CD1c-positive myeloid dendritic cell (primary cell): ENCODE measurements at regions not wholly inside any gene's neighbourhood (a gene's known extent, or its start where the extent isn't known, plus 50 kb on each side); places are given as distances from the start of the nearest gene placed in this dataset.
"Not testable (repeated sequence)": the region's sequence is repeated elsewhere in the genome, so short reads cannot be mapped to it uniquely, and the experiment has no call there.

ENCODE experiments used
- DNase-seq: peaks from one replicate; pipeline ENCODE4 v3.0.0-alpha.2; 2016; ENCODE audit errors: extremely low spot score

- no peak for DNase-seq
Measured at GRCh38 chr1:79966438-79966837, 959.9 kb upstream of the ADGRL4 start.

DNA sequence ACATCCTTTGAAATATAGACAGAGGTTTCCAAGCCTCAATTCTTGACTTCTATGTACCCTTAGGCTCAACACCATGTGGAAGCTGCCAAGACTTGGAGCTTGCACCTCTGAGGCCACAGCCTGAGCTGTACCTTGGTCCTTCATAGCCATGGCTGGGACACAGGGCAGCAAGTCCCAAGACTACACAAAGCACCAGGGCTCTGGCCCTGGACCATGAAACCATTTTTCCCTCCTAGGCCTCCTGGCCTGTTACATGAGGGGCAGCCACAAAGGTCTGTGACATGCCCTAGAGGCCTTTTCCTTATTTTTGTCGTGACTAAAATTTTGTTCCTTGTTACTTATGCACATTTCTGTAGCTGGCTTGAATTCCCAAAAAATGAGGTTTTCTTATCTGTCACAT is 953.1 kb upstream of the ADGRL4 start:
- no peak for DNase-seq

DNA sequence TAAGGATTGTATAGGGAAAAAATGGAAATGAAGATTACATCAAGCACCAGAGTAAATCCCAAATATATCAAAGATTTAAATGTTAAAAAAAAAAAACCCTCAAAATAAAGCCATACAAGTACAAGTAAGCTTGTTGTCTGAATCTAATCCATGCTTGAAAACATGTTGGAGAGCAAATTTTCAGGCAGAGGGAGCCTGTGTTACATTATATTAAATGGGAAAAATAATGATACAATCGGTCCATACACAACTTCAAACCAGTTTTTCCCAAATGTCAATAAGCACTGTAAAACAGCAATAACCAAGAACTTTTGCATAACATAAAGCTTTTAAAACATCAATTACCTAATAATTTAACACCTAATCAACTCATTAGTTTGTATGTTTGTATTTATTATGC is 949.4 kb upstream of the ADGRL4 start:
- no peak for DNase-seq

GRCh38 chr1:79950511-79950910 is 944.0 kb upstream of the ADGRL4 start:
- no peak for DNase-seq

DNA sequence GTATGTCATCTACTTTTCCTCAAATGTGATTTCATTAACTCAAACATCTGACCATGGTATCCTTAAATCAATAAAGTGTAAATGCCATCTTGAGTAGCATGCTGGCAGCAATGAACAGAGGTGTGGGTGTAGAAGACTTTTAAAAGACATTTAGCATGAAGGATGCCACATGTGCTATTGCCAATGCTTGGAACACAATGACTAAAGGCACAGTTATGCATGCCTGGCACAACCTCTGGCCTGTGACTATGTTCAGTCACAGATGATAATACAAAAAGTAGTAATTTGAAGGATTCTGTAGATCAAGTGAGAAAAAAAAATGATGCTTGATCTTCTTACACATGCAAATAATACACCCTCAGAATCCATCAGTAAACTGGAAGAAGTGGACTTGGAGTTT is 938.9 kb upstream of the ADGRL4 start:
- DNase-seq: no peak

DNA sequence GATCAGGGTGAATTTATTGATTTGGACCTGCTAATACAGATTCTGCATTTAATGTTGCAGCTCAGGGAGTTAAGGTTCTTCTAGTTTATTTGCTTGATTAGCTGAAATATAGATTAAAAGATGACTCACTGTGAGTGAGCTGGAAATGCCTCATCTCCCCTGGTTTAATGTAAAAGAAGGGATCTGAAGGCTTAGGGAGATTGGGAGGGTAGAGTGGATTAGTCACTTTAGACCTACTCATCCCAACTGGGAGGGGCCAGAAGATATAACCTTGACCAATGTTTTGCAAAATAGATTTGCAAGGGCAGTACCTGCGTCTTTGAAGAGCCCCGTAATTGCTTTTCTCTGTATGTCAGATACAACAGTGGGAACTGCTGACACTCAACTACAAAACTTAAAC is 922.8 kb upstream of the ADGRL4 start:
- DNase-seq: no peak

DNA sequence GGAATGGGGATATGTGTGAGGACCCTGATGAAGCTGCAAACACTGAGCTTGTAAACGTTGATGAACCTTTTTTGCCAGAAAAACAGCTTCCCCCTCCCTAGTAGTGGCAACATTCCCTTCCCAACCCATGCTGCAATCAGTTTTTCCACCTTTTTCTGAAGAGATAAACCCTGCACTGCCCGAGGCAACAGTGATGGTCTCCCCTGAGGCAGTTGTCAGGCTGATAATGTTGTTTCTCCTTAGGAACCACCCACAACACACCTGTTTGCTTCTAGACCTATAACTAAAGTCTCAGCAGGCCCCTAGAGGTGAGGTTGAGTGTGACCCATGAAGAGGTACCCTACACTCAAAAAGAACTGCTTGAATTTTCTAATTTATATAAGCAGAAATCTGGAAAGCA is 922.4 kb upstream of the ADGRL4 start:
- no peak for DNase-seq

DNA sequence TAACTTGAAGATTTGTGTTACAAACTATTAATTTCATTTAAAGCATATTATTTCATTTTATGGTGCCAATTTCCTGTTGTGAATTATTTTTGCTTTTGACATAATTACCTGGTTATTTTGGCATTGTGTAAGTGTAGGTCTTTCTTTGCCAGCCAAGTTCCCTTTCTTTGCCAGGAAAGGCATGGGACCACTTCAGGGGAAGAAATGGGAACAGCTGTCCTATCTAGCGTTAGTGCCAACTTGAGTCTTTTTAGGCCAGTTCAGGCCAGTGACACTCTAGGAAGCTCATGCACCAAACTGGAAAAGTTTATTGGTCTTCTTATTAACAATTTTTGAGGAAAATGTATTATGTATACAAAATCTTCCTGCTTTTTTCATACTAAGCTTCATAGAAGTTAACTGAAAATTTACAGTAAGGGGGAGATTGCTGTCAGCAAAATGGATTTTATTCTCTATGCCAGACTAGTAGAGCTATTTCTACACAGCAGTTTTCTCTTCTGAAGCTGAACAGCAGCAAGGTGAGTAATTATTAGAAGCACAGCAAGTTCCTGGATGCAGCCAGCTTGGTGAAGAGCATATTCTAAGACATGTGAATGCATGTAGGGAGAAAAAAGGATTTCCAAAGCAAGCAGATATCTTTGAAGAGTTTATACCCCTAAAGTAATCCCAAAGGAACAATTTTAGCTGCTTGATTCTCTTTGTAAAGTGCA is 914.6 kb upstream of the ADGRL4 start:
- no peak for DNase-seq

DNA sequence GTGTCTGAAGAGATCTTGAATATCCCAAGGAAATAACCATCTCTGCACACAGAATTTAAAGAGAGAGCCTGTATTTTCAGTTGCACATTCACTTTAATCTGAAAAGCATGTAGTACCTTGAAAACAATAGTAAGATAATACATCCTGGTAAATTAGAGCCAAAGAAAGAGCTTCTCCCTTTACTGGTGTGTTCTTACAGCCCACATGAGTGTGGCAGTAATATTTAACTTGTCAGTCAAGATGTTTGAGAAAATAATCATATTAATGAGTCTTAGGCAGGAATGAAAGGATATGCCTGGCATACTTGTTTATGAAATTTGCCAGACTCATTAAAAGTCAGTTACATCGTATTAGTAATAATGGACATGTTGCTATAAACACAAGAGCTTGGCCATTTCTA is 908.4 kb upstream of the ADGRL4 start:
- DNase-seq: no peak

GRCh38 chr1:79912813-79913212 is 906.3 kb upstream of the ADGRL4 start:
- DNase-seq: no peak

- no peak for DNase-seq
Measured at GRCh38 chr1:79903321-79903720, 896.8 kb upstream of the ADGRL4 start.

- DNase-seq: no peak
Measured at GRCh38 chr1:79902418-79902817, 895.9 kb upstream of the ADGRL4 start.

DNA sequence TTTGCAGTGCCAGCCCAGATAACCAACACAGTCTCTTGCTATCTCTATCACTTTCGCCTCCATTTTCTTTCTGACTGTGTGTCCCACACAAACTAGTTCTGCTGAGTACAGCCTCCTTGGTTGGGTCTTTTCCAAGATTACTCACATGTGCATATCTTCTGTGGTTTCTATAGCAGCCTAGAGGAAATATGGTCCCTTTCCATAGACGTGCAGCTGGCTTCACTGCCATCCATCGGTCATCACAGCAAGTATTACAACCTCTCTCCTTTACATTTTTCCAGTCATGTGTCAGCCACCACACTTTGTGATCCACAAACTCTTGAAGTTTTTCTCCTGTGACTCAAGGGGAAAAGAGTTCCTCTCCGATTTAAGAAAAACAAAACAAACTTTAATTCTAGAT is 893.4 kb upstream of the ADGRL4 start:
- DNase-seq: no peak

DNA sequence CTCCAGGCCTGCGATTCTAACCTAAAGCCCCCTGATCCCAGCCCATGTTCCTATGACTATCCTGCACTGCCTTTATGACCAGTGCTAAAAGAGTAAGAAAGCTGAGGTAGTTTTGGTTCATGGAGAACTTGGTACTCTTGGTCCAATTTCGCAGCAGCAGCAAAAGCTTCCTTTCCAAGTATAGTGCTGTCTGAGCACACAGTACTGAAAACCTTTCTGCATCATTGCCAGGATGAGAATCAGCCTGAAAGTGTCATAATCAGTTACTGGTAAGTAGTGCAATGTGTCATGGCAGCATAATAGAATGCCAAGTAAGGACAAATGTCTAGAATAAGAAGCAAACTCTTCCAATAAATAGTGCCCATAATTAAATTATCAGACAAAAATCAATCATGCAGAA is 889.6 kb upstream of the ADGRL4 start:
- no peak for DNase-seq

DNA sequence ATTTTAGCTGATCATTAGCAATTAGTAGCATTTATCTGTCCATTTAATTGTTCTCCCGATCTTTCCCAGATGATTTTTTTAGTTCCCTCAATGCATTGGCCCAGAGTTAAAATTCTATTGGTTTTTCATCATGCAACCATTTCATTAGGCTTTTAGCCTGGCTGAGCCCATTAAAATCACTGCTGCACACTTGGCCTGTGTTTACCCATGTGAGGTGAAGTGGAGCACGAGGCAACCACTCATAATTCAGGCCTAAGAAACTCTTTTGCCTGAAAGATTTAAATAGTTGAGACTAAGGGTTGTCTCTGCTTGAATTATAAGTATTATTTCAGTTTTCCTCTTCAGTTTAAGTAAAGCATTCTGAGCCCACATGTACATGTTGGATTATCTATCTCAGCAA is 889.0 kb upstream of the ADGRL4 start:
- no peak for DNase-seq

DNA sequence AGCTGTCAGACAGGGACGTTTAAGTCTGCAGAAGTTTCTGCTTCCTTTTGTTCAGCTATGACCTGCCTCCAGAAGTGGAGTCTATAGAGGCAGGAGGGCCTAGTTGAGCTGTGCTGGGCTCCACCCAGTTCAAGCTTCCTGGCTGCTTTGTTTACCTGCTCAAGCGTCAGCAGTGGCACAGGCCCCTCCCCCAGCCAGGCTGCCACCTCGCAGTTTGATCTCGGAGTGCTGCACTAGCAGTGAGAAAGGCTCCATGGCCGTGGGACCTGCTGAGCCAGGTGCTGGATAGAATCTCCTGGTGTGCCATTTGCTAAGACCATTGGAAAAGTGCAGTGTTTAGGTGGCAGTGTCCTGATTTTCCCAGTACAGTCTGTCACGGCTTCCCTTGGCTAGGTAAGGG is 887.6 kb upstream of the ADGRL4 start:
- DNase-seq: not testable (repeated sequence)

GRCh38 chr1:79887059-79887458 is 880.5 kb upstream of the ADGRL4 start:
- no peak for DNase-seq

DNA sequence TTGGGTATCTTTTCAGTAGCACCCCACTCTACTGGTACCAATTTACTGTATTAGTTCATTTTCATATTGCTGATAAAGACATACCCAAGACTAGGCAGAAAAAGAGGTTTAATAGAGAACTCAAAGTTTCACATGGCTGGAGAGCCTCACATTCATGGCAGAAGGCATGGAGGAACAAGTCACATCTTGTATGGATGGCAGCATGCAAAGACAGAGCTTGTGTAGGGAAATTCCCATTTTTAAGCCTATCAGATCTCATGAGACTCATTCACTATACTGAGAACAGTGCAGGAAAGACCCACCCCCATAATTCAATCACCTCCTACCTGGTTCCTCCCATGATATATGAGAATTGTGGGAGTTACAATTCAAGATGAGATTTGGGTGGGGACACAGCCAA is 878.6 kb upstream of the ADGRL4 start:
- no peak for DNase-seq

GRCh38 chr1:79877086-79877485 is 870.6 kb upstream of the ADGRL4 start:
- no peak for DNase-seq

DNA sequence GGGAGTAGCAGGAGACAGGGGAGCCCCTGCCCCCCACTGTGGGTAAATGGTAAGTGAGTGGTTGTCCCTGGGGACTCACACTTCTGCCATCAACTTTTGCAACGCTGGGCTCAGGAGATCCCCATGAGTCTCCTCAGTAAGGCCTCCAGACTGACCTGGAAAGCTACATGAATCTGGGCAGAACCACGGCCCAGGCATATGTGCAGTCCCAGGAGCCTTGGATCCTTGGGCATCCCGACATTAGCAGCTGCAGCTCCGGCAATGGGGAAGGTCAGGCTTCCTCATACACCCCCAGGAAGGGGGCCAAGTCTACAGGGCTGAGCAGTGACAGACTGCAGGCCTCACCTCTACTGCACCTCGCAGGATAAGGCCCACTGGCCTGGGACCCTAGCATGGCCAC is 868.7 kb upstream of the ADGRL4 start:
- DNase-seq: no peak

DNA sequence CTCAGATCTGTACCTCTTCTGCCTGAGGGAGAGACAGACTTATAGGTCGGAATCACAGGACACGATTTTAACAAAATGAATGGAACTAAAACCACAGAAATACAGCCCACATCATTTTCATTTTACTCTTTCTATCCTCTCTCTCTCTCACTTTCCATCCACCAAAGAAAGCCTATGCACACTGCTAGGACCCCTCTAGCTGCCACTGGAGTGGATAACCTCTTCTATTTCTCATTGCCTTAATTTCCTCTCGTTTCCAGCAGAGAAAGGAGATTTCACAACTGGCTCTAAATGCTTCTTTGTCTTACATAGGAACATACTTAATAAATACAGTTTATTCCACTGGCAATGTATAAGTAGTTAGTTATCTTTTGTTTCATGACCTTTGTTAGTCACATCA is 867.8 kb upstream of the ADGRL4 start:
- no peak for DNase-seq

DNA sequence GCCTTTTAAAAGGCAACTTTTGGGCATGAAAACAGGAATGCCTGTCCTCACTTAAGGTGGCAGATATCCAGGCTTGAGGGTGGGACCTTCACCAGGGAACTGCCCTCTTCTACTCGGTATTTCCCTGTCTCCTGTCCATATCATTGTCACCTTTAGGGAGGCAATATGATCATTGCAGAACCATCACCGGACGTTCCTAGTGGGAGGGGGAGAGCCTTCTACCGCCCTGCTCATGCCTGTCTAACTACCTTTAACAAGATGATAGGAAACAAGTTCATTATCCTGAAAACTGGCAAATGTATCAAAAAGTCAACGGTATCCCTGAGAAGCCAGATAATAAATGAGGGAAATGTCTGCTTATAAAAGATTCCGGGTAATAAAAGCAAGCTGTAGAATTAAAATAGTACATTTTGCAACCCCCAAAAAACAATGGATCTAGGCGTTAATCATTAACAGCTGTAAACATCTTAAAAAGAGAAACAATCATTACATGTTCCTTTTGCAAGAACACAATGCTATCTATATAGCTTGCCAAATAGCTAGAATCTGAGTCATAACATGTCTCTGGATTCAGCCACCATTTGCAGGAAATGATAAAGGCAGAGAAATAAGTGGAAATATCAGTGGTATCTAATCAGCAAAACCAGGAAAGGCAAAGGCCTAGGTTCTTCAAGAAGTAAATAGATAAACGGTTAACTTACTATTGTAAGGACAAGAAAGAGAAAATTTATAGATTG is 852.9 kb upstream of the ADGRL4 start:
- DNase-seq: no peak

DNA sequence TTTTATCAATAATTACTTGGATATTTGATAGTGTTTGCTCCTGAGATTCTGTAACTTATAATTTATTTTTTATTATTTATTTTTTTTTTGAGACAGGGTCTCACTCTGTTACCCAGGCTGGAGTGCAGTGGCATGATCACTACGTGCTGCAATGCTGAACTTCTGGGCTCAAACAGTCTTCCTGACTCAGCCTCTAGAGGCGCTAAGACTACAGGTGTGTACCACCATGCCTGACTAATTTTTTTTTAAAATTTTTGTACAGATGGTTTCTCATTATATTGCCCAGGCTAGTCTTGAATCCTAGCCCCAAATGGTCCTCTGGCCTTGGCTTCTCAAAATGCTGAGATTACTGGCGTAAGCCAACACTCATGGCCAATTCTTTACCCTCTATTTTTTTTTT is 845.5 kb upstream of the ADGRL4 start:
- no peak for DNase-seq

- no peak for DNase-seq
Measured at GRCh38 chr1:79849388-79849787, 842.9 kb upstream of the ADGRL4 start.
